ENCODE measurements at regions not wholly inside any gene's neighbourhood (a gene's known extent, or its start where the extent isn't known, plus 50 kb on each side); places are given as distances from the start of the nearest gene placed in this dataset.

- no peak for TF ChIP-seq PATZ1 (CRISPR knock-in tag; IDR thresholded peaks at IDR 0.05; ENCODE audit: borderline replicate concordance)
- no peak for TF ChIP-seq CSRNP3 (CRISPR knock-in tag; IDR thresholded peaks at IDR 0.05)
Observed at GRCh38 chr3:104437891-104438290, 928.8 kb upstream of the ALCAM start.
